Muscle layer of duodenum (tissue), 2 donors: ENCODE measurements at regions not wholly inside any gene's neighbourhood (a gene's known extent, or its start where the extent isn't known, plus 50 kb on each side); places are given as distances from the start of the nearest gene placed in this dataset.

Source experiments
- H3K27ac ChIP-seq: one replicate; pipeline ENCODE4 v1.7.0; 2013; ENCODE audit warnings: mild to moderate bottlenecking, low read length
- H3K27me3 ChIP-seq: one replicate; pipeline ENCODE4 v1.7.0; 2013; ENCODE audit warnings: low read depth, mild to moderate bottlenecking, control low read depth, low read length
- H3K36me3 ChIP-seq, 2 donors: one replicate each; pipeline ENCODE4 v1.7.0; 2013; ENCODE audit warnings: low read length in 2 of 2, control low read depth in 1 of 2, mild to moderate bottlenecking in 1 of 2; ENCODE audit not compliant: insufficient read depth in 2 of 2, control insufficient read depth in 1 of 2
- H3K4me1 ChIP-seq, 2 donors: one replicate each; pipeline ENCODE4 v1.7.0; 2013; ENCODE audit warnings: low read length in 2 of 2, mild to moderate bottlenecking in 2 of 2, control low read depth in 1 of 2, moderate library complexity in 1 of 2; ENCODE audit not compliant: insufficient read depth in 2 of 2, control insufficient read depth in 1 of 2
- H3K4me3 ChIP-seq, 2 donors: one replicate each; pipeline ENCODE4 v1.7.0; 2013; ENCODE audit warnings: low read length in 2 of 2, low read depth in 1 of 2, mild to moderate bottlenecking in 1 of 2
- H3K9me3 ChIP-seq, 2 donors: one replicate each; pipeline ENCODE4 v1.7.0; 2013; ENCODE audit warnings: low read length in 2 of 2, control low read depth in 1 of 2, mild to moderate bottlenecking in 1 of 2; ENCODE audit not compliant: control insufficient read depth in 1 of 2
- donor health status: healthy.

GRCh38 chr16:79543219-79543618 is 57.3 kb downstream of the MAF start:
- H3K4me1 ChIP-seq: no peaks in the 10 kb centered on the region
- H3K36me3 ChIP-seq: no peaks in the 10 kb centered on the region
- H3K9me3 ChIP-seq: no peaks in the 10 kb centered on the region
- H3K27me3 ChIP-seq: no peaks in the 10 kb centered on the region
- no peak overlapping the region for H3K4me3 ChIP-seq
- peak overlapping the region; percentile 2 for H3K27ac ChIP-seq

- no peaks in the 10 kb centered on the region for H3K36me3 ChIP-seq
- H3K9me3 ChIP-seq: no peaks in the 10 kb centered on the region
- no peaks in the 10 kb centered on the region for H3K4me1 ChIP-seq
- no peaks in the 10 kb centered on the region for H3K27me3 ChIP-seq
- no peak overlapping the region for H3K4me3 ChIP-seq
- H3K27ac ChIP-seq: no peak overlapping the region
Measured at GRCh38 chr16:79542237-79542774, 58.2 kb downstream of the MAF start.

GRCh38 chr16:79540825-79541595 is 59.5 kb downstream of the MAF start:
- Histone ChIP-seq H3K4me3 (no peak overlapping the region), H3K4me1 (no peaks in the 10 kb centered on the region), H3K27ac (no peak overlapping the region), H3K9me3 (no peaks in the 10 kb centered on the region), H3K36me3 (no peaks in the 10 kb centered on the region), H3K27me3 (no peaks in the 10 kb centered on the region)

- no peaks in the 10 kb centered on the region for H3K27me3 ChIP-seq
- no peaks in the 10 kb centered on the region for H3K4me1 ChIP-seq
Measured at GRCh38 chr16:79537584-79537983, 63.0 kb downstream of the MAF start.

GRCh38 chr16:79536958-79537357 is 63.6 kb downstream of the MAF start:
- no peak overlapping the region for H3K4me3 ChIP-seq
- no peaks in the 10 kb centered on the region for H3K4me1 ChIP-seq
- H3K27me3 ChIP-seq: no peaks in the 10 kb centered on the region
- no peaks in the 10 kb centered on the region for H3K9me3 ChIP-seq
- no peaks in the 10 kb centered on the region for H3K36me3 ChIP-seq
- no peak overlapping the region for H3K27ac ChIP-seq

More at GRCh38 chr16:79537584-79537983, 63.0 kb downstream of the MAF start:
- Histone ChIP-seq H3K27ac (no peak overlapping the region), H3K36me3 (no peaks in the 10 kb centered on the region), H3K4me3 (no peak overlapping the region), H3K9me3 (no peaks in the 10 kb centered on the region)

GRCh38 chr16:79535130-79535529 is 65.4 kb downstream of the MAF start:
- Histone ChIP-seq H3K9me3 (no peaks in the 10 kb centered on the region), H3K4me3 (no peak overlapping the region), H3K4me1 (no peaks in the 10 kb centered on the region), H3K36me3 (no peaks in the 10 kb centered on the region), H3K27me3 (no peaks in the 10 kb centered on the region), H3K27ac (no peak overlapping the region)

GRCh38 chr16:79534143-79534542 is 66.4 kb downstream of the MAF start:
- Histone ChIP-seq H3K4me1 (no peaks in the 10 kb centered on the region), H3K36me3 (no peaks in the 10 kb centered on the region), H3K27me3 (no peaks in the 10 kb centered on the region), H3K27ac (no peak overlapping the region), H3K4me3 (no peak overlapping the region), H3K9me3 (no peaks in the 10 kb centered on the region)

- no peak overlapping the region for H3K27ac ChIP-seq
- no peak overlapping the region for H3K4me3 ChIP-seq
- no peaks in the 10 kb centered on the region for H3K4me1 ChIP-seq
- no peaks in the 10 kb centered on the region for H3K36me3 ChIP-seq
- H3K9me3 ChIP-seq: no peaks in the 10 kb centered on the region
- no peaks in the 10 kb centered on the region for H3K27me3 ChIP-seq
Measured at GRCh38 chr16:79533292-79533691, 67.2 kb downstream of the MAF start.

- Histone ChIP-seq H3K27me3 (no peaks in the 10 kb centered on the region), H3K9me3 (no peaks in the 10 kb centered on the region), H3K4me3 (no peak overlapping the region), H3K27ac (no peak overlapping the region), H3K36me3 (no peaks in the 10 kb centered on the region), H3K4me1 (no peaks in the 10 kb centered on the region)
Measured at GRCh38 chr16:79532785-79533184, 67.8 kb downstream of the MAF start.

GRCh38 chr16:79532273-79532672 is 68.3 kb downstream of the MAF start:
- H3K4me1 ChIP-seq: no peaks in the 10 kb centered on the region
- no peaks in the 10 kb centered on the region for H3K9me3 ChIP-seq
- no peak overlapping the region for H3K4me3 ChIP-seq
- no peaks in the 10 kb centered on the region for H3K36me3 ChIP-seq
- H3K27me3 ChIP-seq: no peaks in the 10 kb centered on the region
- H3K27ac ChIP-seq: no peak overlapping the region

- no peaks in the 10 kb centered on the region for H3K27me3 ChIP-seq
- H3K4me3 ChIP-seq: no peak overlapping the region
- no peak overlapping the region for H3K27ac ChIP-seq
- no peaks in the 10 kb centered on the region for H3K4me1 ChIP-seq
- no peaks in the 10 kb centered on the region for H3K9me3 ChIP-seq
- H3K36me3 ChIP-seq: no peaks in the 10 kb centered on the region
Measured at GRCh38 chr16:79528338-79528737, 72.2 kb downstream of the MAF start.

GRCh38 chr16:79523971-79524370 is 76.6 kb downstream of the MAF start:
- no peaks in the 10 kb centered on the region for H3K4me1 ChIP-seq
- H3K4me3 ChIP-seq: no peak overlapping the region
- H3K27ac ChIP-seq: no peak overlapping the region
- no peaks in the 10 kb centered on the region for H3K36me3 ChIP-seq
- no peaks in the 10 kb centered on the region for H3K9me3 ChIP-seq
- no peaks in the 10 kb centered on the region for H3K27me3 ChIP-seq
